ENCODE measurements at regions not wholly inside any gene's neighbourhood (a gene's known extent, or its start where the extent isn't known, plus 50 kb on each side); places are given as distances from the start of the nearest gene placed in this dataset.

GRCh38 chr14:65168840-65169239 lies 66.5 kb upstream of the MAX start:
- intact Hi-C loops (cut with micrococcal nuclease), result loop anchor here (5.0 to 10.0 kb wide), 2 partner anchors 243 to 786 kb away; partner anchors contain the start of gene FUT8
- Mint-ChIP-seq H3K27ac (no peak overlapping the region), H3K4me3 (no peak overlapping the region), H3K9me3 (no peaks in the 10 kb centered on the region), H3K27me3 (peaks cover 12% of the 10 kb centered on the region), H3K36me3 (ENCODE audit: low read depth) (no peaks in the 10 kb centered on the region), H3K4me1 (ENCODE audit: low read depth) (peaks cover 19% of the 10 kb centered on the region)
- ATAC-seq, result no peak
- POLR2A ChIA-PET, result interaction anchor here (1.1 to 1.2 kb wide), 2 partner anchors 13 to 243 kb away, joined by 3 to 4 read pairs; no protein-coding TSS in a partner anchor
- TF ChIP-seq CTCF (IDR thresholded peaks at IDR 0.05), result no peak
- CTCF ChIA-PET, result interaction anchor here (0.7 to 3.7 kb wide), 9 partner anchors 16 to 791 kb away, joined by 3 to 18 read pairs (median 4); partner anchors contain the start of gene FUT8
- no peak for DNase-seq

GRCh38 chr14:65169351-65169750 lies 67.0 kb upstream of the MAX start:
- ChIA-PET CTCF (interaction anchor here (0.7 to 3.7 kb wide), 9 partner anchors 52 to 790 kb away, joined by 3 to 18 read pairs (median 4); partner anchors contain the start of gene FUT8), POLR2A (interaction anchor here (0.6 to 1.2 kb wide), 2 partner anchors 131 to 242 kb away, joined by 3 to 4 read pairs; no protein-coding TSS in a partner anchor)
- Mint-ChIP-seq H3K4me3 (no peak overlapping the region), H3K27me3 (peaks cover 14% of the 10 kb centered on the region), H3K27ac (peak overlapping the region; percentile 8), H3K4me1 (ENCODE audit: low read depth) (peaks cover 19% of the 10 kb centered on the region), H3K36me3 (ENCODE audit: low read depth) (no peaks in the 10 kb centered on the region), H3K9me3 (no peaks in the 10 kb centered on the region)
- TF ChIP-seq CTCF (IDR thresholded peaks at IDR 0.05), result no peak
- intact Hi-C loops (cut with micrococcal nuclease), result loop anchor here (5.0 to 10.0 kb wide), 2 partner anchors 243 to 785 kb away; partner anchors contain the start of gene FUT8
- DNase-seq (peak; percentile 51), ATAC-seq (peak; percentile 71)

- ChIA-PET CTCF (interaction anchor here (0.7 to 3.7 kb wide), 8 partner anchors 31 to 789 kb away, joined by 3 to 18 read pairs (median 4); partner anchors contain the start of gene FUT8), POLR2A (no interaction called here)
- DNase-seq (no peak), ATAC-seq (no peak)
- intact Hi-C loops (cut with micrococcal nuclease), result loop anchor here (5.0 kb wide), 1 partner anchor 37 kb away; no protein-coding TSS in a partner anchor
- peak overlapping the region; percentile 67 for H3K4me3 Mint-ChIP-seq
- no peak for TF ChIP-seq CTCF (IDR thresholded peaks at IDR 0.05)
- H3K9me3 Mint-ChIP-seq, result no peaks in the 10 kb centered on the region
- H3K27me3 Mint-ChIP-seq, result peaks cover 14% of the 10 kb centered on the region
- H3K27ac Mint-ChIP-seq, result peak overlapping the region; percentile 53
- H3K36me3 Mint-ChIP-seq (ENCODE audit: low read depth), result no peaks in the 10 kb centered on the region
- H3K4me1 Mint-ChIP-seq (ENCODE audit: low read depth), result peaks cover 19% of the 10 kb centered on the region
Measured at GRCh38 chr14:65170318-65170717, 68.0 kb upstream of the MAX start.

GRCh38 chr14:65170768-65171507 lies 68.6 kb upstream of the MAX start:
- intact Hi-C loops (cut with micrococcal nuclease), result loop anchor here (5.0 kb wide), 1 partner anchor 36 kb away; no protein-coding TSS in a partner anchor
- Mint-ChIP-seq H3K27ac (peak overlapping the region; percentile 53), H3K27me3 (peaks cover 14% of the 10 kb centered on the region), H3K36me3 (ENCODE audit: low read depth) (no peaks in the 10 kb centered on the region), H3K4me3 (peak overlapping the region; percentile 67), H3K9me3 (no peaks in the 10 kb centered on the region), H3K4me1 (ENCODE audit: low read depth) (peaks cover 19% of the 10 kb centered on the region)
- TF ChIP-seq CTCF (IDR thresholded peaks at IDR 0.05), result peak; percentile 28
- peak; percentile 72 for DNase-seq
- peak; percentile 80 for ATAC-seq
- ChIA-PET CTCF (interaction anchor here (0.7 to 3.7 kb wide), 5 partner anchors 31 to 653 kb away, joined by 3 to 18 read pairs (median 3); partner anchors contain the start of gene FUT8), POLR2A (no interaction called here)
